ENCODE measurements at regions not wholly inside any gene's neighbourhood (a gene's known extent, or its start where the extent isn't known, plus 50 kb on each side); places are given as distances from the start of the nearest gene placed in this dataset.

DNA sequence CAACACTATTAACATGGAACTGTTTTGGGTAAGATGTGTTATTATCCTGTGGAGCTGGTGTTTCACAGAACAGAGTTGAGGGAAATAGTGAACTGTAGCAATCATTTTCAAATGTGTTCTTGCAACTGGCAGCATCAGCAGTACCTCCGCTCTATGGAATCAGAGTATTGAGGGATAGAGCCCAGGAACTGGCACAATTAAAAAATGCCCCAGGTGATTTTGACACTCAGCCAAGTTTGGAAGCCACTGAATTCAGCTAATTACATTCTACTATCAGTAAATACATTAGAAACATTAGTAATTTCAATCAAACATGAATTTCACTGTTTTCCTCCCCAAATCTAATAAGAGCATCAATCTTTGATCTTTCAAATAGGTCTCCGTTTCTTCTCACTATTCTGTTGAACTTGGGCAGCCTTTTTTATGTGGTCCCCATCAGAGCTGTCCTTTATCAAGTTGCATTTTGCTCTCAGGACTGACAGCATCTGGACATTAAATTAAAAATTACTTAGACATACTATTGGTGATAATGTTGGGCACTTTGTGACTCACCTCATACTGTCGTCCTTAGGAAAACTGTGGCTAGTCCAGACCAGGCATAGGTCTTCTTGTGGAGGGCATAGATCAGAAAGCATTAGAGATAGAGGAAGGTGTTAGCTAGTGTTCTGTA is 251.5 kb downstream of the DHX35 start:
- H3K27ac ChIP-seq = no peak overlapping the region
- TF ChIP-seq, protein P1, sequence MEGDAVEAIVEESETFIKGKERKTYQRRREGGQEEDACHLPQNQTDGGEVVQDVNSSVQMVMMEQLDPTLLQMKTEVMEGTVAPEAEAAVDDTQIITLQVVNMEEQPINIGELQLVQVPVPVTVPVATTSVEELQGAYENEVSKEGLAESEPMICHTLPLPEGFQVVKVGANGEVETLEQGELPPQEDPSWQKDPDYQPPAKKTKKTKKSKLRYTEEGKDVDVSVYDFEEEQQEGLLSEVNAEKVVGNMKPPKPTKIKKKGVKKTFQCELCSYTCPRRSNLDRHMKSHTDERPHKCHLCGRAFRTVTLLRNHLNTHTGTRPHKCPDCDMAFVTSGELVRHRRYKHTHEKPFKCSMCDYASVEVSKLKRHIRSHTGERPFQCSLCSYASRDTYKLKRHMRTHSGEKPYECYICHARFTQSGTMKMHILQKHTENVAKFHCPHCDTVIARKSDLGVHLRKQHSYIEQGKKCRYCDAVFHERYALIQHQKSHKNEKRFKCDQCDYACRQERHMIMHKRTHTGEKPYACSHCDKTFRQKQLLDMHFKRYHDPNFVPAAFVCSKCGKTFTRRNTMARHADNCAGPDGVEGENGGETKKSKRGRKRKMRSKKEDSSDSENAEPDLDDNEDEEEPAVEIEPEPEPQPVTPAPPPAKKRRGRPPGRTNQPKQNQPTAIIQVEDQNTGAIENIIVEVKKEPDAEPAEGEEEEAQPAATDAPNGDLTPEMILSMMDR (IDR thresholded peaks at IDR 0.05) = no peak
- H3K27me3 ChIP-seq = no peaks in the 10 kb centered on the region

DNA sequence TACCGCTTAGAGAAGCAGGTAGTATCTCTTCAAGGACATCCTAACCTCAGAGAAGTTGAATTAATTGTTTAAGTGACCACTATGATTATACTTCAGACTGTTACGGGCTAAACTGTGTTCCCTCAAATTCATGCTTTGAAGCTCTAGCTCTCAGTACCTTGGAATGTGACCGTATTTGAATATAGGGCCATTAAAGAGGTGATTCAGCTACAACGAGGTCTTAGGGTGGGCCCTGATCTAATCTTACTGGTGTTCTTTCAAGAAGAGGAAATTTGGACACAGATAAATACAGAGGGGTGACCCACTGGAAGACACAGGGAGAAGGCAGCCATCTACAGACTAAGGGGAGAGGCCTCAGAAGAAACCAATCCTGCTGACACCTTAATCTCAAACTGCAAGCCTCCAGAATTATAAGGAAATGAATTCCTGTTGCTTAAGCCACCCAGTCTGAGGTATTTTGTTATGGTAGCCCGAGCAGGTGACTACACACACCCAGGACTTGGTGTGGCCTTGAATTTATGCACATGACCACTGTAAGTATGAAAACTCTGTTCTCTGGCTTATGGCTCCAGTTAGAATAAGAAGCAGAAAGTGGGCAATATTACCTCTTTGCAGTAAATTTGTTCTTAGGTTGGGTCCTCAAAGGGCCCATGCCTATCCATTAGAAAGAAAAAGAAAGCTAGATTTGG is 249.1 kb downstream of the DHX35 start:
- no peaks in the 10 kb centered on the region for H3K4me1 ChIP-seq (ENCODE audit: control insufficient read depth in 1 of 2, insufficient read depth in 1 of 2, low read depth in 1 of 2, low read length in 1 of 2)

More for the DNA sequence above, 251.5 kb downstream of the DHX35 start:
- Histone ChIP-seq H3K9me3 (no peaks in the 10 kb centered on the region), H3K4me3 (ENCODE audit: low read depth in 1 of 2, low read length in 1 of 2) (no peak overlapping the region), H3K36me3 (no peaks in the 10 kb centered on the region), H3K4me1 (ENCODE audit: control insufficient read depth in 1 of 2, insufficient read depth in 1 of 2, low read depth in 1 of 2, low read length in 1 of 2) (no peaks in the 10 kb centered on the region)

DNA sequence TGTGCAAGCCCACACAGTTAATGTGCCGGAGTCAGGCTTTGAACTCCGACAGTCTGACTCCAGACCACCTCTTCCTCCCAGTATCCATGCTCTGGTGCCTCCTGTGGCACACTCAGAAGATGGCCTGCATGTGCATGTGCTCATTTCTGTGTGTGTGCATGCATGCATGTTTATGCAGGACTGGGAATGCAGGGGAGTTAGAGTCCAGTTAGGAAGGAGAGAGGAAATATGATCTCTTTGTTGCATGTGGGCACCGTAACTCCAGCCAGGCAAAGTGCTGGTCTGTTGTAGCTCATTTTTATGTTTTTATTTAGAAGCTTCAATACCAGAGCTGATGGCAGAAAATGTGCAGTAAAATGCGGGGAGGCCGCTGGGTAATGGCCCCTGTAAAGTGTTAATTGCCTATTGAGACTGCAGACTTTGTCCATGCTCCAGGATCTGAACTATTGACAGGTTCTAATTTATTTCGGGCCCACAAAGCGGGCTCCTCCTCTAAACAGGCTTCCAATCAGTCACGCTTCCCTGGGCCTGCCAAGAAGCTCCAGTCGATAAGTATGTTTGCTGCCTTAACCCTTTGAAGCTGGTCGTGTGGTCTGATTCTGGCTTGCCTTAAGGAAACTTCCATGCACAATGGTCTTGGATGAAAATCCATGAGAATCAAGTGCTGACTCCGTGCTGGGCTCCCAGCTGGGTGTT is 248.3 kb downstream of the DHX35 start:
- H3K27ac ChIP-seq = no peak overlapping the region
- no peaks in the 10 kb centered on the region for H3K27me3 ChIP-seq
- H3K36me3 ChIP-seq = no peaks in the 10 kb centered on the region
- no peaks in the 10 kb centered on the region for H3K4me1 ChIP-seq (ENCODE audit: control insufficient read depth in 1 of 2, insufficient read depth in 1 of 2, low read depth in 1 of 2, low read length in 1 of 2)
- H3K9me3 ChIP-seq = no peaks in the 10 kb centered on the region
- TF ChIP-seq, protein P1 (IDR thresholded peaks at IDR 0.05) = no peak
- H3K4me3 ChIP-seq (ENCODE audit: low read depth in 1 of 2, low read length in 1 of 2) = no peak overlapping the region

More for the DNA sequence above, 249.1 kb downstream of the DHX35 start:
- TF ChIP-seq, protein P1 (IDR thresholded peaks at IDR 0.05) = no peak
- Histone ChIP-seq H3K27me3 (no peaks in the 10 kb centered on the region), H3K36me3 (no peaks in the 10 kb centered on the region), H3K9me3 (no peaks in the 10 kb centered on the region), H3K4me3 (ENCODE audit: low read depth in 1 of 2, low read length in 1 of 2) (no peak overlapping the region), H3K27ac (no peak overlapping the region)

DNA sequence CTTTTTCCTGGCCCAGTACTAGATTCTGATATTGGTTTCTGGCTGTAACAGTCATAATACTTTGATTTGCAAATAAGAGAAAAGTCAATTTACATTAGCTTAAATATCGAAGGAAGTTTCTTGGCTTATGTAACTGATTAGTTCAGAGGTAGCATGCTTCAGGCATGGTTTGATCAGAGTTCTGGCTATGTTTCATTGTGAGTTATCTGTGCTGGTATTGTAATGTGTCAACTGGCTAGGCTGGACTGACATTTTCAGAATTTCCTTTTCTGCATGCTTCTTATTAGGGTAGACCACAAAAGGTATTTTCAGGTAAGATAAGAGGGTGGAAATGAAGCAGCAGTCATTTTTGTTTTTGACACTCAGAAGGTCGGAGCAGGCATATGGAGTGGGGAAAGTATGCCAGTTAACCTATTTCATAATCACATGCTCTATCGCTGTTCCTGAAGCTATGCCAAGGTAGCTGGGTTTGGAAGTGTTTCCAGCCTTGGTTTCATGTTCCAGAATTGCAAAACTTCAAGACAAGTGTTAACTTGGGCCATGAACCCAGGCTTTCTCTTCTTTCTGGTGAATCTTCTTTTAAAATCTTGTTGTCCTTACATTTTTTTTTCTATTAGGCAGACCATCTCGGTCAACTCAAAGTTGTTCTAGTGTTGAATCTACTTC is 244.9 kb downstream of the DHX35 start:
- Histone ChIP-seq H3K36me3 (no peaks in the 10 kb centered on the region), H3K4me3 (ENCODE audit: low read depth in 1 of 2, low read length in 1 of 2) (no peak overlapping the region), H3K4me1 (ENCODE audit: control insufficient read depth in 1 of 2, insufficient read depth in 1 of 2, low read depth in 1 of 2, low read length in 1 of 2) (no peaks in the 10 kb centered on the region), H3K27me3 (no peaks in the 10 kb centered on the region), H3K27ac (no peak overlapping the region), H3K9me3 (no peaks in the 10 kb centered on the region)
- TF ChIP-seq, protein P1 (IDR thresholded peaks at IDR 0.05) = no peak

DNA sequence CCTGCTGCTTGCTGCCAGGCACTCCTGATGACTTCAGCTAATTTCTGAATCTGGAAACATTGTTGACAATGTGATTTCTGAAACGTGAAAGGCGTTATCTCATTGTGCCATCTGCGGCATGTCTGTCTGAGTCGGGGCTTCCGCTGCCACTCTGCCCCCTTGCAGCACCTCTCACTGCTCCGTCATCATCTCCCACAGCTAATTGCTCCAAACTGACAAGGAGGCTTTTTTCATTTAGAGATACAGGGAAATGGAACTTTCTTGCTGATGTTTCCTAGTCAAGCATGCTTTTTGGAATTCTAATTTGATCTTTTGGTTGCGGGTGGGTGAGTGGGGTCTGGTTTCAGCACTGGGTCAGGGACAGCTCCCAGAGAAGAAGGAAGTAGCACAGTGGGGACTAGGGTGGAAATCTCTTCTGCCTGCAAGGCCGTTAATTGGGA is 233.5 kb downstream of the DHX35 start:
- H3K4me3 ChIP-seq (ENCODE audit: low read depth in 1 of 2, low read length in 1 of 2) = no peak overlapping the region
- TF ChIP-seq, protein P1 (IDR thresholded peaks at IDR 0.05) = no peak
- H3K27ac ChIP-seq = no peak overlapping the region
- H3K36me3 ChIP-seq = no peaks in the 10 kb centered on the region
- H3K9me3 ChIP-seq = no peaks in the 10 kb centered on the region
- peaks cover 6% of the 10 kb centered on the region for H3K27me3 ChIP-seq
- H3K4me1 ChIP-seq (ENCODE audit: control insufficient read depth in 1 of 2, insufficient read depth in 1 of 2, low read depth in 1 of 2, low read length in 1 of 2) = no peaks in the 10 kb centered on the region

Data from neutrophil (primary cell).